Activated CD8-positive, alpha-beta memory T cell treated with anti-CD3 and anti-CD28 coated beads, Interleukin-2, amount 10 ng/mL, durations not matched to agents 7 days and 5 days (primary cell): ENCODE measurements at regions not wholly inside any gene's neighbourhood (a gene's known extent, or its start where the extent isn't known, plus 50 kb on each side); places are given as distances from the start of the nearest gene placed in this dataset.

Experiments used
- ATAC-seq: fragments of 150-1000 bp; cut with Tn5 transposase; one replicate; pipeline ENCODE4 v1.10.0; 2021; ENCODE audit warnings: moderate library complexity
- CTCF ChIA-PET: fragments of 350-600 bp; sonication (Branson Sonifier 250); formaldehyde crosslinking; loops from one replicate; lab custom pipeline; 2021; ENCODE audit warnings: antibody characterized with exemption; lab: Charles Lee
- DNase-seq: peaks from one replicate; pipeline ENCODE4 v3.0.0-alpha.2; 2020
- H3K27ac Mint-ChIP-seq: one replicate; pipeline ENCODE4 v1.8.0; 2021; ENCODE audit warnings: mild to moderate bottlenecking, mixed read lengths
- H3K27me3 Mint-ChIP-seq: one replicate; pipeline ENCODE4 v1.8.0; 2021; ENCODE audit warnings: mixed read lengths
- H3K36me3 Mint-ChIP-seq: one replicate; pipeline ENCODE4 v1.8.0; 2021; ENCODE audit warnings: mild to moderate bottlenecking, mixed read lengths
- H3K4me1 Mint-ChIP-seq: one replicate; pipeline ENCODE4 v1.8.0; 2021; ENCODE audit warnings: mixed read lengths
- H3K4me3 Mint-ChIP-seq: one replicate; pipeline ENCODE4 v1.8.0; 2021; ENCODE audit warnings: mild to moderate bottlenecking, moderate library complexity, mixed read lengths
- H3K9me3 Mint-ChIP-seq: one replicate; pipeline ENCODE4 v1.8.0; 2022; ENCODE audit warnings: low read depth, mixed read lengths

DNA sequence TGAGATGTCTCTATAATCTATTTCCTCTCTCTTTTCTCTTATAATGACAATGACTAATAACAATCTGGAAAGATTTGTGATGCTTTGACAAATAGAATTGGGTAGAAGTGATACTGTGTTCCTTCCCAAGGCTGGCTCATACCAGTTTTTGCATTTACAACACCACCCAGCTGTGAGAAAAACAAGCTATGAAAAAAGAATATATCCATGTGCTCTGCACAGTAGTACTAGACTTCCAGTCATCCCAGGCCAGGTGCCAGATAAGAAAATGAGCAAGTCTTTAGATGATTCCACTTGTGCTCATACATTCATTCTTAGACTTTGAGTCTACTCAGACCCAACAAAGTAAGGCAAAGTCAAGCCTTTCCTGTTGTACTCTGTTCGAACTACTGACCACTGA, 350.2 kb upstream of the POU1F1 start:
- DNase-seq (no peak), ATAC-seq (no peak)
- Mint-ChIP-seq H3K36me3 (no peaks in the 10 kb centered on the region), H3K4me1 (no peaks in the 10 kb centered on the region), H3K4me3 (no peak overlapping the region), H3K9me3 (peaks cover 2% of the 10 kb centered on the region), H3K27me3 (no peaks in the 10 kb centered on the region), H3K27ac (no peak overlapping the region)
- CTCF ChIA-PET = no interaction called here

DNA sequence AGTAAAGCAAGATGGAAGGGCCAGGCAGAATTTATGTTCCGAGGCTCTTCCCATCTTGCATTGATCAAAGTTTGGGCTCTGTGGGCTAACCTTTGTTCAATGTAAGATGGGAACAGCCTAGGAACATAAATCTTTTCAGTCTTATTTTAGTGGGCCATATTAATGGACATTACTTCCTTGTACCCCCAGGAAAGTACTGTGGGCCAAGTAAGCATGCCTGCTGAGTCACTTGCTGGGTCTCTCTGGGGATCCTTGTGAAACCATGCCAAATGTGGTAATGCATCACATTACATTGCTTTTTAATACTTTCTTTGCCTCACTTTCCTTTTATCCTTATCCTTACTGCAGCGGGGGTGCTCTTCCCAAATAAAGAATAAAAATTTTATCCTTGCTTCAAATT, 349.5 kb upstream of the POU1F1 start:
- no peak overlapping the region for H3K4me3 Mint-ChIP-seq
- CTCF ChIA-PET = no interaction called here
- H3K27ac Mint-ChIP-seq = no peak overlapping the region
- DNase-seq = no peak
- peaks cover 2% of the 10 kb centered on the region for H3K9me3 Mint-ChIP-seq
- H3K36me3 Mint-ChIP-seq = no peaks in the 10 kb centered on the region
- ATAC-seq = no peak
- H3K4me1 Mint-ChIP-seq = no peaks in the 10 kb centered on the region
- H3K27me3 Mint-ChIP-seq = no peaks in the 10 kb centered on the region

DNA sequence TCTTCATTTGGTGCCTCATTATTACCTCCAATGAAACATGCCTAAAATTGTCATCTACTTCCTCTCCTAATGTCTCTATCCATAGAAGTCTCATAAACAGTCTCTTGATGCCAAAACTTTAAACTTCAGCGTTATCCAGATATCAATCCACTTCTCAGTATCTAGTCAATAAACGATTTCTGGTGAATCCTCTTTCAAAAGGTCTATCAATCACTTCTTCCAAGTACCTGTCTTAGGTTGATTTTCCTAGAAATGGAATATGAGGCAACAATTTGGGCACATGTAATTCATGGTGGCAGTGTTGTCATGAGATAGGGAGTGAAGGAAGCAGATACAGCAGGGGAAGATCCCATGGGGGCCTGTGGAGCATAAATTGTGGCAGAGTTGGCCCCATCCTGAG, 348.5 kb upstream of the POU1F1 start:
- no peaks in the 10 kb centered on the region for H3K4me1 Mint-ChIP-seq
- H3K4me3 Mint-ChIP-seq = no peak overlapping the region
- DNase-seq (no peak), ATAC-seq (no peak)
- no peaks in the 10 kb centered on the region for H3K36me3 Mint-ChIP-seq
- no peaks in the 10 kb centered on the region for H3K27me3 Mint-ChIP-seq
- peaks cover 2% of the 10 kb centered on the region for H3K9me3 Mint-ChIP-seq
- CTCF ChIA-PET = no interaction called here
- no peak overlapping the region for H3K27ac Mint-ChIP-seq

DNA sequence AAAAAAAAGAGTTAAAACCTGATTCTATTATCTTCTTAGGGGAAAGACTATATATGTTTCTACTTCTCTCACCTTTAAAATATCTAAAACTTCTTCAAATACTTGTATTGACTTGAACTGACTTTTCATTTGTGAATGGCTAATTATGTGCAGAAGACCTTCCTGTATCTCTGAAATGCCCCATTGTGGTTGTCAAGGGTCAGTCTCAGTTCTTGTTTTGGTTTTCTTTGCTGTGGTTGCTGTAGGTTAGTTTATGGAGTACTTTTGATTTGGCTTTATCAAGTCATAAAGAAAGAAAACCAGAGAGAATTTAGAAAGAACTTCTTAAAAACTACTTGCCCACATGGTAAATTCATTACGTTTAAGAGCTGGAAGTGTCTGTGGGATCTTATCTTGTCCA, 345.3 kb upstream of the POU1F1 start:
- no peak overlapping the region for H3K4me3 Mint-ChIP-seq
- ATAC-seq = no peak
- no peak overlapping the region for H3K27ac Mint-ChIP-seq
- DNase-seq = no peak
- CTCF ChIA-PET = no interaction called here
- no peaks in the 10 kb centered on the region for H3K4me1 Mint-ChIP-seq
- H3K27me3 Mint-ChIP-seq = no peaks in the 10 kb centered on the region
- no peaks in the 10 kb centered on the region for H3K9me3 Mint-ChIP-seq
- H3K36me3 Mint-ChIP-seq = no peaks in the 10 kb centered on the region

DNA sequence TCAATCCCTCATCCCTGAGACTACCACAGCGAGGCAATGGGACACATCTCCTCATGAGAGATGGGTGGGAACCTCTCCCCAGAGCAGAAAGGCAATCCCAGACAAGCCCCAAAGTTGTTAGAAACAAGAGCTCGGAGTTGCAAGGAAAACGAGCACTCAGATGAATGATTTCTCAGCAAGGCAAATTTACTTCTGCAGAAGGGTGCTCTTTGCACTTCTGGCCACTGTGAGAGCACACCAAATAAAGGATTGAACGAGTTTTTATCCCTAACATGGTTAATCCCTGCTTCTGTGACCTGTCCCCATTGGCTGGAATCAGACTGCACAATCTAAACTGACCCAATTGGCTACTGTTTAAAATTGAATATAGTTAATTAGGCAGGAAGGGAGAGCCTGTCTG, 339.1 kb upstream of the POU1F1 start:
- Mint-ChIP-seq H3K36me3 (no peaks in the 10 kb centered on the region), H3K4me3 (no peak overlapping the region), H3K4me1 (no peaks in the 10 kb centered on the region), H3K9me3 (peaks cover 3% of the 10 kb centered on the region), H3K27me3 (no peaks in the 10 kb centered on the region), H3K27ac (no peak overlapping the region)
- no peak for ATAC-seq
- DNase-seq = no peak
- CTCF ChIA-PET = no interaction called here

DNA sequence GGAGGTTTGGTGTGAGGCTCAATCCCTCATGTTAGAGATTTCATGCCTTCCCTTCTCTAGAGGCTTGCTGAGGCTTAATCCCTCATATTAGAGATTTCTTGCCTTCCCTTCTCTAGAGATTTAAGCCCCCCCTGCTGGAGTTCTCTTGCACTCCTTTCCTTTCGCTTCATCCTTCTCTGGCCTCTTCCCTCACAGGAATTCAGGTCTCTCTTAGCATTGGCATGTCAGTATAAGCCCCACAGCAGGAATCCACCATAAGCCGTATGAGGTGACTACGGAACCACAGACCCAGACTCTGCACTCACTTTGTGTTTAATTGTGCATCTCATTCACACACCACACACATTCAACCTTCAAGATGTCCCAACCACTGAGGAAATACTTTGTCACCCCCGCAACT, 338.6 kb upstream of the POU1F1 start:
- H3K36me3 Mint-ChIP-seq = no peaks in the 10 kb centered on the region
- no peak overlapping the region for H3K4me3 Mint-ChIP-seq
- no peak for DNase-seq
- no peak for ATAC-seq
- H3K27ac Mint-ChIP-seq = no peak overlapping the region
- no peaks in the 10 kb centered on the region for H3K27me3 Mint-ChIP-seq
- no peaks in the 10 kb centered on the region for H3K4me1 Mint-ChIP-seq
- H3K9me3 Mint-ChIP-seq = peaks cover 3% of the 10 kb centered on the region
- CTCF ChIA-PET = no interaction called here

DNA sequence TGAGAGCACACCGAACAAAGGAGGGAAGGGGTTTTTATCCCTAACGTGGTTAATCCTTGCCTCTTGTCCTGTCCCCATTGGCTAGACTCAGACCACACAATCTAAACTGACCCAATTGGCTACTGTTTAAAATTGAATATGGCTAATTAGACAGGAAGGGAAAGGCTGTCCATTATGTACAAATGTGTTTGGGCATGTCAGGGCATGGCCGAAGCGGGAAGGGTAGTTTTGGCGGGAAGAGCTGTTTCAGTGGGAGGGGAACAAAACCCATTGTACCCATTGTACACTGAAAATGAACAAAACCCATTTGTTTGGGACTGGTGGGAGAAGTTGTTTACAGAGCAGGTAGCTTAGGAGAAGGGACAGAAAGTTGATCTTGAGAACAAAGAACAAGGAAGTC, 330.9 kb upstream of the POU1F1 start:
- no peaks in the 10 kb centered on the region for H3K27me3 Mint-ChIP-seq
- H3K27ac Mint-ChIP-seq = no peak overlapping the region
- H3K9me3 Mint-ChIP-seq = no peaks in the 10 kb centered on the region
- H3K4me3 Mint-ChIP-seq = no peak overlapping the region
- H3K4me1 Mint-ChIP-seq = no peaks in the 10 kb centered on the region
- CTCF ChIA-PET = no interaction called here
- no peaks in the 10 kb centered on the region for H3K36me3 Mint-ChIP-seq
- DNase-seq (no peak), ATAC-seq (no peak)

DNA sequence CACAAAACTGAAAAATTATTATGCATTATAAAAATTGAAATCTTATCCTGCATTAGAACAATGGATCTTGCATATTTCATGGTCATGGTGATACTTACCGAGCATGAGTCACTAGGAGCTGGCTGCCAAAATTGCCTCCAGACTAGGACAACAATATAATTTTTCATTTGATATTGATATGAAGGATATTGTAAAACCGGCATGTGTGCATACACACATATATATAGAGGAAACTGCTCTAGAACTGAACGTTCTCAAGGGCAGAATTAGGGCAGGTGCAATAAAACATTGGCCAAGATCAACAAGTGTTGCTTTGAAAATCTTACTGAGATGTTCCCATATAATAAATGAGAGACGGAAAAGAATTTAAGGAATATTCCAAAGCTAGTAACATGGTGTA, 319.4 kb upstream of the POU1F1 start:
- DNase-seq = no peak
- Mint-ChIP-seq H3K9me3 (peaks cover 4% of the 10 kb centered on the region), H3K27me3 (no peaks in the 10 kb centered on the region), H3K4me1 (no peaks in the 10 kb centered on the region), H3K36me3 (no peaks in the 10 kb centered on the region), H3K27ac (no peak overlapping the region), H3K4me3 (no peak overlapping the region)
- no peak for ATAC-seq
- CTCF ChIA-PET = no interaction called here

DNA sequence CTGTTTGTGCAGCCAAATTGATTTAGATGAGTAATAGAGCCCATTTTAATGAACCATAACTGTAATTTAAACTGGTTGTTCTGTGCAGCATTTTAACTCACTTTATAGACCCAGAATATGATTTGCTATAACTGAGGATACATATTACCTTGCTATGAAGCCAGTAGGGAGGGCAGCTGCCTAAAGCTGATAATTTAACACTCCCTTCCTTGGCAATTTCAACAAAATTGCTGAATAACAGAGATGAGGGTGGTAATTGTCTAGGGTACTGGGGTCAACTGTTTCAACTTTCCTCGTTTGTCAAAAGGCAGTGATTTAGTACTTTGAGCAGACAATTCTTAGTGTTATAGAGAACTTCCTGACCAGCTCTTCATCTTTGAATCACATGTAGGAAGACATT, 304.9 kb upstream of the POU1F1 start:
- H3K4me3 Mint-ChIP-seq = no peak overlapping the region
- H3K27me3 Mint-ChIP-seq = no peaks in the 10 kb centered on the region
- H3K9me3 Mint-ChIP-seq = no peaks in the 10 kb centered on the region
- no peak for ATAC-seq
- no peak overlapping the region for H3K27ac Mint-ChIP-seq
- no peak for DNase-seq
- CTCF ChIA-PET = no interaction called here
- H3K4me1 Mint-ChIP-seq = no peaks in the 10 kb centered on the region
- H3K36me3 Mint-ChIP-seq = no peaks in the 10 kb centered on the region

DNA sequence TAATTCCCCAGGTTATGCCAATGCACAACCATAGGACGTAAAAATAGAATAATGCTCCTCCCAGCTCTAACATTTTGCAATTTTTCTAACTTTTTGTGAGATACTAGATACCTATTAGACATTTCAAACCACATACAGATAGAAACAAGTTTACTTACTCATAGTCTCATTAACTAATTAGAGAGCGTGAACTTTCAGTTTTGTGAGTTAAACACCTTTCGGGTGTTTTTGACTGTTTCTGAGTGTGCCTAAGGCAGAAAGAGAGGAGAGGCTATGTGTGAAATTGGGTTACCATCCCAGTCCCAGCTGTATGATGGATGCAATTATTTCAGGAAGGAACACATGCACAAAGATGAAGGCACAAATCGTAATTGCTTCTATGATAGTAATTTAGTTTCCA, 300.4 kb upstream of the POU1F1 start:
- no peaks in the 10 kb centered on the region for H3K36me3 Mint-ChIP-seq
- H3K4me1 Mint-ChIP-seq = no peaks in the 10 kb centered on the region
- no peaks in the 10 kb centered on the region for H3K27me3 Mint-ChIP-seq
- no peaks in the 10 kb centered on the region for H3K9me3 Mint-ChIP-seq
- no peak for DNase-seq
- no peak overlapping the region for H3K27ac Mint-ChIP-seq
- H3K4me3 Mint-ChIP-seq = no peak overlapping the region
- CTCF ChIA-PET = no interaction called here
- ATAC-seq = no peak

DNA sequence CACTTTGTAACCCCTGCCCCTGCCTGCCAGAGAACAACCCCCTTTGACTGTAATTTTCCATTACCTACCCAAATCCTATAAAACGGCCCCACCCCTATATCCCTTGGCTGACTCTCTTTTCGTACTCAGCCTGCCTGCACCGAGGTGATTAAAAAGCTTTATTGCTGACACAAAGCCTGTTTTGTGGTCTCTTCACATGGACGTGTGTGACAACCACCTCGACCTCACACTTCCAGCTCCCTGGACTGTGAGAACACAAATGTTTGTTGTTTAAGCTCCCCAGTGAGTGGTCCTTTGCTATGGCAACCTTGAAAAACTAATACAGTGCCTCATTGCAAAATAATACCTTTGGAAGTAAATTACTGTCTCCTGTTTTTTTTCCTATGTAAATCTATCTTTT, 299.2 kb upstream of the POU1F1 start:
- H3K9me3 Mint-ChIP-seq = no peaks in the 10 kb centered on the region
- no peak overlapping the region for H3K4me3 Mint-ChIP-seq
- H3K27ac Mint-ChIP-seq = no peak overlapping the region
- no peaks in the 10 kb centered on the region for H3K36me3 Mint-ChIP-seq
- CTCF ChIA-PET = no interaction called here
- H3K4me1 Mint-ChIP-seq = no peaks in the 10 kb centered on the region
- ATAC-seq (no peak), DNase-seq (no peak)
- no peaks in the 10 kb centered on the region for H3K27me3 Mint-ChIP-seq

DNA sequence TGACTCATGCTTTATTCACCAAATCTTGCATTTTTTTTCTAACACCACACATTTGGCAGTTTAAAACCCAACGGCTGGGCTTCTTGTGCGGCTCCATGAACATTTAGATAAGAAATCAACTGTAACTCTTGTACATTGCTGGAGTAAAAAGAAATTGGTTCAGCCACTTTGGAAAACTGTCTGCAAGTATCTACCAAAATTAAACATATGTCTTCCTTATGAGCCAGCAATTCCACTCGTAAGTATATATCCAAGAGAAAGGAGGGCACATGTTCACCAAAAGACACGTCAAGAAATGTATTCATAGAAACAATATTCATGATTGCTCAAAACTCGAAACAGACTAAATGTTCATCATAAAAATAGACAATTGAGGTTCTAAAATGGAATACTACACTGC, 291.9 kb upstream of the POU1F1 start:
- no peak overlapping the region for H3K4me3 Mint-ChIP-seq
- H3K36me3 Mint-ChIP-seq = no peaks in the 10 kb centered on the region
- CTCF ChIA-PET = no interaction called here
- H3K4me1 Mint-ChIP-seq = no peaks in the 10 kb centered on the region
- H3K27me3 Mint-ChIP-seq = no peaks in the 10 kb centered on the region
- H3K27ac Mint-ChIP-seq = no peak overlapping the region
- no peaks in the 10 kb centered on the region for H3K9me3 Mint-ChIP-seq
- no peak for ATAC-seq
- DNase-seq = no peak

DNA sequence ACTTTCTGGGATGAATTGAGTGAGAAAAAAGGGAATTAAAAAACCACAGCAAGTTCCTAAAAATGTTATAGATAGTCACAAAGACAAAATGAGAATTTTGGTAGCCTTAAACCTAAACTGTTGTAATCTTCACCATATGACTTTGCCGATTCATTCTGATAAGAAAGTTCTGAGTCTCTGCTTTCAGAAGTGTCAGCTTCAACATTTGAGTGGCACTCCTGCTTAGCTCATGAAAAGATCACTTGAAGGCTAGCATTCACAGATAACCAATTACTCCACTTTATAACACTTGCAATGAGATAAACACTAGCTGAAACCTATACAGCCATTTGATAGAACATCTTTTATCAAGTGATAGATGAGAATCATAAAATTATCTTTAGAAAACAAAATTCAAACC, 288.1 kb upstream of the POU1F1 start:
- no peaks in the 10 kb centered on the region for H3K4me1 Mint-ChIP-seq
- no peaks in the 10 kb centered on the region for H3K9me3 Mint-ChIP-seq
- ATAC-seq (no peak), DNase-seq (no peak)
- CTCF ChIA-PET = no interaction called here
- no peak overlapping the region for H3K27ac Mint-ChIP-seq
- H3K36me3 Mint-ChIP-seq = no peaks in the 10 kb centered on the region
- no peaks in the 10 kb centered on the region for H3K27me3 Mint-ChIP-seq
- H3K4me3 Mint-ChIP-seq = no peak overlapping the region

DNA sequence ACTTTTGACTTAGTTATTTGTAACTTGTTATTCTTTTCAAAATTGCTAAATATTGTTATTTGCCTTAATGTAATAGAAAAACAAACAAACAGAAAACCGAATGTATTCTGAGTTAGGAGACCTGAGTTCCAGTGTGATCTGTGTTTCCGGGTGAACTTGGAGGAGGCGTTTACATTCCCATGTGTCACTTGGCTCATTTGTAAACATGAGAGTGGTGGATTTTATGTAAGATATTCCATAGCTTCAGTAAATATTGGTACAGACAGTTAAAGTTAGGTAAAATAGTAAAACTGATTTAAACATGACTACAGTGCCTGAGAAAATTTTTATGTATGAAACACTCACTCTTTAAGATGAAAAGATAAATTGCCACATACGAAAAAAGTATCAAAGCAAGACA, 287.3 kb upstream of the POU1F1 start:
- H3K9me3 Mint-ChIP-seq = no peaks in the 10 kb centered on the region
- no peaks in the 10 kb centered on the region for H3K27me3 Mint-ChIP-seq
- H3K36me3 Mint-ChIP-seq = no peaks in the 10 kb centered on the region
- no peak overlapping the region for H3K4me3 Mint-ChIP-seq
- DNase-seq (no peak), ATAC-seq (no peak)
- CTCF ChIA-PET = interaction anchor here (0.6 to 1.3 kb wide), 2 partner anchors 13 to 326 kb away, joined by 3 to 4 read pairs; no protein-coding TSS in a partner anchor
- H3K27ac Mint-ChIP-seq = no peak overlapping the region
- no peaks in the 10 kb centered on the region for H3K4me1 Mint-ChIP-seq

DNA sequence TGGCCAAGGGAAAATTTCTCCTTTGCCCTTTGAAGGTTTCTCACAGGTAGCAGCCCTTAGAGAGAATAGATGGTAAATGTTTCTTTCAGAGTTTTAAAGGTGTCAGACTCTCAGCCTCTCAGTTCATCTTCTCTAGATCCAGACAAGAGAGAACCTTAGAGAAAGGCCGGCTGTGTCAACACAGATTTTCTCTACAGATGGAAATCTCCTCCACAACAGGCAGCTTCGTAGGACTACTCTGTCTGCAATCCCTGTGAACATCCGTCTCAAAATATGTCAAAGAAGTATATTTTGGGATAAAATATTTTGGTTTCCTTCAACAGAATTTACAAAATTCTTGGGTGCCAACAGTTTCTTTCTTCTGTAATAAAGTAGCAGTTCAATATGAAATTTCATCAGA, 282.1 kb upstream of the POU1F1 start:
- CTCF ChIA-PET = no interaction called here
- no peak overlapping the region for H3K27ac Mint-ChIP-seq
- H3K4me1 Mint-ChIP-seq = no peaks in the 10 kb centered on the region
- no peak overlapping the region for H3K4me3 Mint-ChIP-seq
- H3K27me3 Mint-ChIP-seq = no peaks in the 10 kb centered on the region
- no peak for ATAC-seq
- H3K36me3 Mint-ChIP-seq = no peaks in the 10 kb centered on the region
- no peak for DNase-seq
- no peaks in the 10 kb centered on the region for H3K9me3 Mint-ChIP-seq
